ENCODE measurements at regions not wholly inside any gene's neighbourhood (a gene's known extent, or its start where the extent isn't known, plus 50 kb on each side); places are given as distances from the start of the nearest gene placed in this dataset.

DNA sequence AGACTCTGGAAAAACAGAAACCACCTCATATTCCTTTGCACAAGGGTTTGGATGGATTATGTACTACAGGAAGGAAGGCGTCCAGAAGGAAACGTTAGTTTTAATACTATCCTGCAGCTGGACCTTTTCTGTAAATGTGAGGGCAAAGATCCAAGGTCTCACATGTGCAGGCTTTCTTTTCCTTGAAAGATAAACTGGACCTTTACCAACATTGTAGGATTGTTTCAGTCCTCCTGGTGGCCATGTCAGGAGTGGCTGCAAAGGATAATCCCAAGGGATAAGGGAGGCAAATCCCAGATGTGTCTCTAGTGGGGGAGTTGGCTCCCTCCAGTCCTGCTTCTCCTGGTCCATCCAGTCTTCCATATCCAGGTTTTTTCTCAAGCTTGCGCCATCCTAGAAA lies 397.5 kb downstream of the HTR1A start:
- TF ChIP-seq, protein P1, sequence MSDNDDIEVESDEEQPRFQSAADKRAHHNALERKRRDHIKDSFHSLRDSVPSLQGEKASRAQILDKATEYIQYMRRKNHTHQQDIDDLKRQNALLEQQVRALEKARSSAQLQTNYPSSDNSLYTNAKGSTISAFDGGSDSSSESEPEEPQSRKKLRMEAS (IDR thresholded peaks at IDR 0.05), result no peak
- TF ChIP-seq, protein P2, sequence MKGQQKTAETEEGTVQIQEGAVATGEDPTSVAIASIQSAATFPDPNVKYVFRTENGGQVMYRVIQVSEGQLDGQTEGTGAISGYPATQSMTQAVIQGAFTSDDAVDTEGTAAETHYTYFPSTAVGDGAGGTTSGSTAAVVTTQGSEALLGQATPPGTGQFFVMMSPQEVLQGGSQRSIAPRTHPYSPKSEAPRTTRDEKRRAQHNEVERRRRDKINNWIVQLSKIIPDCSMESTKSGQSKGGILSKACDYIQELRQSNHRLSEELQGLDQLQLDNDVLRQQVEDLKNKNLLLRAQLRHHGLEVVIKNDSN (IDR thresholded peaks at IDR 0.05), result no peak
- TF ChIP-seq EGR1 (IDR thresholded peaks at IDR 0.05), result no peak

DNA sequence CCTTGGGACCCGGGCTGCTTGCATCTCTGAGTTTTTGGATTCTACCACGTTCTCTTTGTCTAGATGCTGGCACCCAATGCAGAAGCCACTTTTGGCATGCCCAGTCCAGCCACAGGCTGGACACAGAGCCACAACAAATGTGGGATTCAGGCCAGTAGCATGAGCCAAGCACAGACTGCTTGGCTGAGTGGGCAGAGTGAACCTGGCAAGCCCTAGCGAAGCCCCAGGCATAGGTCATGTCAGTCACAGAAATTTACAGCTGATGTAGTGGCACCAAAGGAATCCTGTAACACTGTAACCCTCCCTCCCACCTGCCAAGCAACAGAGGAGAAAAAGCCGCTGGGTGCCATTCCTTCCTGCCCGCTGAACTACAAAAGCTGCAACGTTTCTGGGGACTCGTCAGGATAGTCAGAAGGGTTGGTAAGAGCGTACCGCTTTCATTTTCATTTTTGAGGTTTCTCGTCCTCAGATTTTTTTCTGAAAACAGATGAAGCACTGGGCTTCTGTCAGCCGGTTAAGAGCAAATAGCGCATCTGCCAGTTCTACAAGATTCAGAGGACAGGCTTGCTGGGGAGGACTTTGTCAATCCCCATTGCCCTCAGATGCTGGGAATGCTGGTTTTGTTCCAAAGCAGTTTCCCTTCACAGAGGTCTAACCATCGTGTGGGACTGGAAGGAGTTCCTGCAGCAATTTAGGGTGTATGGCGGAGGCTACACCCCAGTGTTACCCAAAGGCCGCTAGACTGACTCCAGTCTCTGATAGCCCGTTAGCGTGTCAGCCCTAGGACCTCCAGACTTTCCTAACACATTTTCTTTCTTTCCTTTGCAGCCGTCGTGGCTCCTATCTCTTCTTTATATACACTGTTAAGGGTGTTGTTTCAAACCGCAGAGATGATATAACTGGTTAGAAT lies 399.0 kb downstream of the HTR1A start:
- no peak for TF ChIP-seq EGR1 (IDR thresholded peaks at IDR 0.05)
- no peak for TF ChIP-seq TCF12 (IDR thresholded peaks at IDR 0.05; ENCODE audit: low read depth)

DNA sequence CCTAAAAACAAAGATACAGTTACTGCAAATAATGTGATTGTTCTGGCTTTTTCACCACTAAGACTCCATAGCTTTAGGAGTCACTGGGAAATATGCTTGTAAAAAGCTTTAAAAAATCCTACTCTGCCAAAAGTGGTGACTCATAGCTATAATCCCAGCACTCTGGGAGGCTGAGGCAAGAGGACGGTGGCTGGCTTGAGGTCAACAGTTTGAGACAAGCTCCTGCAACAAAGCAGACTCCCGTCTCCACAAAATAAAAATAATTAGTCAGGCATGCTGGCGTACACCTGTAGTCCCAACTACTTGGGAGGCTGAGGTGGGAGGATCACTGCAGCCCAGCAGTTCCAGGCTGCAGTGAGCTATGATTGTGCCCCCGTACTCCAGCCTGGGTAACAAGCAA lies 406.4 kb downstream of the HTR1A start:
- TF ChIP-seq, protein P1 (IDR thresholded peaks at IDR 0.05), result no peak
- no peak for TF ChIP-seq NFIC (IDR thresholded peaks at IDR 0.05)
- no peak for TF ChIP-seq YY1 (IDR thresholded peaks at IDR 0.05; ENCODE audit: low read depth)
- no peak for TF ChIP-seq CEBPB (IDR thresholded peaks at IDR 0.05)
- no peak for TF ChIP-seq TCF12 (IDR thresholded peaks at IDR 0.05; ENCODE audit: low read depth)
- no peak for TF ChIP-seq CREB1 (IDR thresholded peaks at IDR 0.05; ENCODE audit: low read depth)
- TF ChIP-seq RAD21 (IDR thresholded peaks at IDR 0.05; ENCODE audit: low read depth), result no peak
- no peak for TF ChIP-seq FOXM1 (IDR thresholded peaks at IDR 0.05; ENCODE audit: borderline replicate concordance, low read depth)
- no peak for TF ChIP-seq TAF1 (IDR thresholded peaks at IDR 0.05; ENCODE audit: low read depth)
- TF ChIP-seq EP300 (IDR thresholded peaks at IDR 0.05; ENCODE audit: borderline replicate concordance), result no peak
- no peak for TF ChIP-seq TEAD4 (IDR thresholded peaks at IDR 0.05)

DNA sequence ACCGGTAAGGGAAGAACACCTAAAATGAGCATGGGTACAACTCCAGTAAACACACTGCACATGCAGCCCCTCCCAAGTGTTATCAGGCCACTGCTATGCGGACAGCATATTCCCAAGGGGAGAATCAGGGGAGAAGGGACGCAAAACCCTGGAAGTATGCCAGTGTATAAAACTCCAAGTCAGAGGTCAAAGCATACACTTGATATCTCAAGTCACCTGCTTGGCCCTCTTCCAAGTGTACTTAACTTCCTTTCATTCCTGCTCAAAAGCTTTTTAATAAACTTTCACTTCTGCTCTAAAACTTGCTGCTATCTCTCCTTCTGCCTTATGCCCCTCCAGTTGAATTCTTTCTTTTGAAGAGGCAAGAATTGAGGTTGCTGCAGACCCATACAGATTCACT lies 408.1 kb downstream of the HTR1A start:
- TF ChIP-seq EGR1 (IDR thresholded peaks at IDR 0.05), result no peak
- TF ChIP-seq NFIC (IDR thresholded peaks at IDR 0.05), result no peak
- TF ChIP-seq, protein P3, sequence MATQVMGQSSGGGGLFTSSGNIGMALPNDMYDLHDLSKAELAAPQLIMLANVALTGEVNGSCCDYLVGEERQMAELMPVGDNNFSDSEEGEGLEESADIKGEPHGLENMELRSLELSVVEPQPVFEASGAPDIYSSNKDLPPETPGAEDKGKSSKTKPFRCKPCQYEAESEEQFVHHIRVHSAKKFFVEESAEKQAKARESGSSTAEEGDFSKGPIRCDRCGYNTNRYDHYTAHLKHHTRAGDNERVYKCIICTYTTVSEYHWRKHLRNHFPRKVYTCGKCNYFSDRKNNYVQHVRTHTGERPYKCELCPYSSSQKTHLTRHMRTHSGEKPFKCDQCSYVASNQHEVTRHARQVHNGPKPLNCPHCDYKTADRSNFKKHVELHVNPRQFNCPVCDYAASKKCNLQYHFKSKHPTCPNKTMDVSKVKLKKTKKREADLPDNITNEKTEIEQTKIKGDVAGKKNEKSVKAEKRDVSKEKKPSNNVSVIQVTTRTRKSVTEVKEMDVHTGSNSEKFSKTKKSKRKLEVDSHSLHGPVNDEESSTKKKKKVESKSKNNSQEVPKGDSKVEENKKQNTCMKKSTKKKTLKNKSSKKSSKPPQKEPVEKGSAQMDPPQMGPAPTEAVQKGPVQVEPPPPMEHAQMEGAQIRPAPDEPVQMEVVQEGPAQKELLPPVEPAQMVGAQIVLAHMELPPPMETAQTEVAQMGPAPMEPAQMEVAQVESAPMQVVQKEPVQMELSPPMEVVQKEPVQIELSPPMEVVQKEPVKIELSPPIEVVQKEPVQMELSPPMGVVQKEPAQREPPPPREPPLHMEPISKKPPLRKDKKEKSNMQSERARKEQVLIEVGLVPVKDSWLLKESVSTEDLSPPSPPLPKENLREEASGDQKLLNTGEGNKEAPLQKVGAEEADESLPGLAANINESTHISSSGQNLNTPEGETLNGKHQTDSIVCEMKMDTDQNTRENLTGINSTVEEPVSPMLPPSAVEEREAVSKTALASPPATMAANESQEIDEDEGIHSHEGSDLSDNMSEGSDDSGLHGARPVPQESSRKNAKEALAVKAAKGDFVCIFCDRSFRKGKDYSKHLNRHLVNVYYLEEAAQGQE (IDR thresholded peaks at IDR 0.05; ENCODE audit: low read depth), result no peak
- TF ChIP-seq FOXM1 (IDR thresholded peaks at IDR 0.05; ENCODE audit: borderline replicate concordance, low read depth), result no peak
- no peak for TF ChIP-seq YY1 (IDR thresholded peaks at IDR 0.05; ENCODE audit: low read depth)
- no peak for TF ChIP-seq CREB1 (IDR thresholded peaks at IDR 0.05; ENCODE audit: low read depth)
- TF ChIP-seq TEAD4 (IDR thresholded peaks at IDR 0.05), result no peak
- TF ChIP-seq RAD21 (IDR thresholded peaks at IDR 0.05; ENCODE audit: low read depth), result no peak
- TF ChIP-seq CEBPB (IDR thresholded peaks at IDR 0.05), result no peak
- TF ChIP-seq, protein P1 (IDR thresholded peaks at IDR 0.05), result no peak
- no peak for TF ChIP-seq TAF1 (IDR thresholded peaks at IDR 0.05; ENCODE audit: low read depth)
- TF ChIP-seq EP300 (IDR thresholded peaks at IDR 0.05; ENCODE audit: borderline replicate concordance), result no peak
- TF ChIP-seq, protein P2 (IDR thresholded peaks at IDR 0.05), result no peak
- TF ChIP-seq ZBTB7A (IDR thresholded peaks at IDR 0.05; ENCODE audit: low read depth), result no peak
- no peak for TF ChIP-seq TCF12 (IDR thresholded peaks at IDR 0.05; ENCODE audit: low read depth)

DNA sequence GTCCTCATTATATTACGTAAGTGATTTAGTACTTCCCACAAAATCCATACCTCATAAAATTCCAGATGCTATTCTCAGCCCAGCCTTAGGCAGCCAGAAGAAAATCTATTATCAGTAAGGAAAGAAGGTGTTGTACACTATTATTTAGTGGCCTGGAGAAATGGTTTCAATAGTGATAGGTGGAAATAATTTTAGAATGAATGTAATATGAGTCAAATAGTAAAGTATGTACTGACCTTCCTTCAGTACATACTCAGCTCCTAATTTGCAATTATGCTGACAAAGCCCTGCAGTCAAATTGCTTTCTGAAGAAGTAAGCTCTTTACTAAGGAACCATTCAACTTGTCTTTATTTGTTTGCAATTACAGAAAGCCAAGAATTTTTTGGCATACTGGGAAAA lies 409.2 kb downstream of the HTR1A start:
- no peak for TF ChIP-seq YY1 (IDR thresholded peaks at IDR 0.05; ENCODE audit: low read depth)

DNA sequence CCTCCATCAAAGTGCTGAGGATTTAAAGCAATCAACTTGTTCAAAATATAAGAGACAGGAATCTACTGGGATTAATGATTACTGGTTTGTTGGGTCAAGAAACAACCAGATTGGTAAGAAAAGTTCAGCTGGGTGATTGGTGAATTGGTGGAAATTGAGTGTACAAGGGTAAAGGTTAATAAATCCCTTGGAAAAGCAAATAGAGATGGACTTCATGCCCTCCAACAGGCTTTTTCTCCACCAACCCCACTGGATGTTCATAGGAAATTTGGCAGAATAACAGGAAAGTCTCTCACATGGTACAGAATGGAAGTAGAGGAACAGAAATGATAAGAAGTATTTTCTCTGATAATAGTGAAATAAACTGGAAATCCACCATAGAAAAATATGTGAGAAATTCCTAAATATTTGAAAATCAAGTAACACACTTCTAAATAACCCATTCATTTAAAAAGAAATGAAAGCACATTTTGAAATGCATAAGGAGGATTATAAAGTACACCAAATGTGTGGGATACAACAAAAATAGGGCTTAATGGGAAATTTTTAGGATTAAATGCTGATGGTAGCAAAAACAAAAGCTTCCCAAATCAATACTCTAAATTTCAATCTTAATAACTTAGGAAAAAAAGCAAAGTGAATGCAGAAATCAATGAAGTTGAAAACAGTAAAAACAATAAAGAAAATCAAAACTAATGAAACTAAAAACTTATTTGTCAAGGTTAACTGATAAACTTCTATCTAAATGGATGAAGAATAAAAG lies 426.2 kb downstream of the HTR1A start:
- TF ChIP-seq TCF12 (IDR thresholded peaks at IDR 0.05; ENCODE audit: low read depth) (no peak), TEAD4 (IDR thresholded peaks at IDR 0.05) (no peak), EGR1 (IDR thresholded peaks at IDR 0.05) (no peak), RAD21 (IDR thresholded peaks at IDR 0.05; ENCODE audit: low read depth) (no peak), FOXM1 (IDR thresholded peaks at IDR 0.05; ENCODE audit: borderline replicate concordance, low read depth) (no peak), EP300 (IDR thresholded peaks at IDR 0.05; ENCODE audit: borderline replicate concordance) (no peak), TAF1 (IDR thresholded peaks at IDR 0.05; ENCODE audit: low read depth) (no peak), ZBTB7A (IDR thresholded peaks at IDR 0.05; ENCODE audit: low read depth) (no peak), NFIC (IDR thresholded peaks at IDR 0.05) (no peak), CEBPB (IDR thresholded peaks at IDR 0.05) (no peak), CREB1 (IDR thresholded peaks at IDR 0.05; ENCODE audit: low read depth) (no peak), YY1 (IDR thresholded peaks at IDR 0.05; ENCODE audit: low read depth) (no peak)
- TF ChIP-seq, protein P2 (IDR thresholded peaks at IDR 0.05), result no peak
- TF ChIP-seq, protein P1 (IDR thresholded peaks at IDR 0.05), result no peak
- TF ChIP-seq, protein P3 (IDR thresholded peaks at IDR 0.05; ENCODE audit: low read depth), result no peak
